Liver (tissue), 3 donors: ENCODE measurements at regions not wholly inside any gene's neighbourhood (a gene's known extent, or its start where the extent isn't known, plus 50 kb on each side); places are given as distances from the start of the nearest gene placed in this dataset.

Experiments used
- GABPA ChIP-seq, 2 donors: IDR thresholded peaks in 1 of 2; conservative IDR thresholded peaks in 1 of 2; 2 replicates each; pipeline ENCODE4 v1.6.1; 2016; ENCODE audit warnings: antibody characterized with exemption in 2 of 2, mild to moderate bottlenecking in 1 of 2, moderate library complexity in 1 of 2
- ZBTB33 ChIP-seq: IDR thresholded peaks from 2 replicates; pipeline ENCODE4 v1.6.1; 2016; ENCODE audit warnings: antibody characterized with exemption
- TF ChIP-seq, protein P1 (sequence below): fragments of 150-350 bp; IDR thresholded peaks from 2 replicates; pipeline ENCODE4 v1.5.1; 2017; ENCODE audit warnings: improper control_type of control experiment, low read depth, low read length; ENCODE audit not compliant: missing input control
- TF ChIP-seq, protein P2 (sequence below): IDR thresholded peaks from 2 replicates; pipeline ENCODE4 v1.6.1; 2016; ENCODE audit warnings: antibody characterized with exemption
- TF ChIP-seq, protein P3 (sequence below): IDR thresholded peaks from 2 replicates; pipeline ENCODE4 v1.6.1; 2016; ENCODE audit warnings: antibody characterized with exemption, mild to moderate bottlenecking
- TF ChIP-seq, protein P4 (sequence below): IDR thresholded peaks from 2 replicates; pipeline ENCODE4 v1.6.1; 2016; ENCODE audit warnings: antibody characterized with exemption
- donor health status: healthy.
- donor health status: healthy.

DNA sequence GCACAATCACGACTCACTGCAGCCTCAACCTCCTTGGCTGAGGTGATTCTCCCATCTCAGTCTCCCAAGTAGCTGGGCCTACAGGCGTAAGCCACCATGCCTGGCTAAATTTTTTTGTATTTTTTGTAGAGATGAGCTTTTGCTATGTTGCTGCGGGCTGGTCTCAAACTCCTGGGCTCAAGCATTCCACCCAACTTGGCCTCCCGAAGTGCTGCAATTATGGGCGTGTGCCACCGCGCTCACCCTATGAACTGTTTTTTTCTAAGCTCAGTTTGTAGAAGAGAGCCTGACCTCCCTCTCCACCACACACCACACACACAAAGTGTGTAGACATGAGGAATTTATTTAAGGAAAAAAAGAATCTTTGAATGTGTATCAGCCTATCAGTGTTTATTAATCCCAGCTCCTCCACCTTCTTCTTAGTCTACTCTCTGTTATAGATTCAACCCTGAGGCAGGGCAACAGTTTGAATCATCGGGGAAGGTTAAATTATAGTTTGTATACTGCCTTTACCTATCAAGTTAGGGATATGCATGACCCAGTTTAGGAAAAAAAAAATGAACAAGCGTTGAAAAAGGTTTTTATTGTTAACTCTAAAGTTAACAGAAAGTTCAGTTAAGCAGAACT lies 74.1 kb downstream of the PLEKHG1 start:
- TF ChIP-seq, protein P1, sequence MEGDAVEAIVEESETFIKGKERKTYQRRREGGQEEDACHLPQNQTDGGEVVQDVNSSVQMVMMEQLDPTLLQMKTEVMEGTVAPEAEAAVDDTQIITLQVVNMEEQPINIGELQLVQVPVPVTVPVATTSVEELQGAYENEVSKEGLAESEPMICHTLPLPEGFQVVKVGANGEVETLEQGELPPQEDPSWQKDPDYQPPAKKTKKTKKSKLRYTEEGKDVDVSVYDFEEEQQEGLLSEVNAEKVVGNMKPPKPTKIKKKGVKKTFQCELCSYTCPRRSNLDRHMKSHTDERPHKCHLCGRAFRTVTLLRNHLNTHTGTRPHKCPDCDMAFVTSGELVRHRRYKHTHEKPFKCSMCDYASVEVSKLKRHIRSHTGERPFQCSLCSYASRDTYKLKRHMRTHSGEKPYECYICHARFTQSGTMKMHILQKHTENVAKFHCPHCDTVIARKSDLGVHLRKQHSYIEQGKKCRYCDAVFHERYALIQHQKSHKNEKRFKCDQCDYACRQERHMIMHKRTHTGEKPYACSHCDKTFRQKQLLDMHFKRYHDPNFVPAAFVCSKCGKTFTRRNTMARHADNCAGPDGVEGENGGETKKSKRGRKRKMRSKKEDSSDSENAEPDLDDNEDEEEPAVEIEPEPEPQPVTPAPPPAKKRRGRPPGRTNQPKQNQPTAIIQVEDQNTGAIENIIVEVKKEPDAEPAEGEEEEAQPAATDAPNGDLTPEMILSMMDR, result no peak
- TF ChIP-seq, protein P2, sequence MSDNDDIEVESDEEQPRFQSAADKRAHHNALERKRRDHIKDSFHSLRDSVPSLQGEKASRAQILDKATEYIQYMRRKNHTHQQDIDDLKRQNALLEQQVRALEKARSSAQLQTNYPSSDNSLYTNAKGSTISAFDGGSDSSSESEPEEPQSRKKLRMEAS, result no peak
- TF ChIP-seq, protein P3, sequence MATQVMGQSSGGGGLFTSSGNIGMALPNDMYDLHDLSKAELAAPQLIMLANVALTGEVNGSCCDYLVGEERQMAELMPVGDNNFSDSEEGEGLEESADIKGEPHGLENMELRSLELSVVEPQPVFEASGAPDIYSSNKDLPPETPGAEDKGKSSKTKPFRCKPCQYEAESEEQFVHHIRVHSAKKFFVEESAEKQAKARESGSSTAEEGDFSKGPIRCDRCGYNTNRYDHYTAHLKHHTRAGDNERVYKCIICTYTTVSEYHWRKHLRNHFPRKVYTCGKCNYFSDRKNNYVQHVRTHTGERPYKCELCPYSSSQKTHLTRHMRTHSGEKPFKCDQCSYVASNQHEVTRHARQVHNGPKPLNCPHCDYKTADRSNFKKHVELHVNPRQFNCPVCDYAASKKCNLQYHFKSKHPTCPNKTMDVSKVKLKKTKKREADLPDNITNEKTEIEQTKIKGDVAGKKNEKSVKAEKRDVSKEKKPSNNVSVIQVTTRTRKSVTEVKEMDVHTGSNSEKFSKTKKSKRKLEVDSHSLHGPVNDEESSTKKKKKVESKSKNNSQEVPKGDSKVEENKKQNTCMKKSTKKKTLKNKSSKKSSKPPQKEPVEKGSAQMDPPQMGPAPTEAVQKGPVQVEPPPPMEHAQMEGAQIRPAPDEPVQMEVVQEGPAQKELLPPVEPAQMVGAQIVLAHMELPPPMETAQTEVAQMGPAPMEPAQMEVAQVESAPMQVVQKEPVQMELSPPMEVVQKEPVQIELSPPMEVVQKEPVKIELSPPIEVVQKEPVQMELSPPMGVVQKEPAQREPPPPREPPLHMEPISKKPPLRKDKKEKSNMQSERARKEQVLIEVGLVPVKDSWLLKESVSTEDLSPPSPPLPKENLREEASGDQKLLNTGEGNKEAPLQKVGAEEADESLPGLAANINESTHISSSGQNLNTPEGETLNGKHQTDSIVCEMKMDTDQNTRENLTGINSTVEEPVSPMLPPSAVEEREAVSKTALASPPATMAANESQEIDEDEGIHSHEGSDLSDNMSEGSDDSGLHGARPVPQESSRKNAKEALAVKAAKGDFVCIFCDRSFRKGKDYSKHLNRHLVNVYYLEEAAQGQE, result no peak
- no peak for TF ChIP-seq GABPA (IDR thresholded peaks at IDR 0.05 in 1 of 2, conservative IDR thresholded peaks at IDR 0.05 in 1 of 2)
- TF ChIP-seq, protein P4, sequence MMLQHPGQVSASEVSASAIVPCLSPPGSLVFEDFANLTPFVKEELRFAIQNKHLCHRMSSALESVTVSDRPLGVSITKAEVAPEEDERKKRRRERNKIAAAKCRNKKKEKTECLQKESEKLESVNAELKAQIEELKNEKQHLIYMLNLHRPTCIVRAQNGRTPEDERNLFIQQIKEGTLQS, result no peak
- TF ChIP-seq ZBTB33, result no peak
